DND-41 (cell line): ENCODE measurements at regions not wholly inside any gene's neighbourhood (a gene's known extent, or its start where the extent isn't known, plus 50 kb on each side); places are given as distances from the start of the nearest gene placed in this dataset.

Experiments
- EZH2 ChIP-seq: IDR thresholded peaks from 3 replicates; pipeline ENCODE4 v1.6.1; 2012; ENCODE audit warnings: borderline replicate concordance, low read depth, mild to moderate bottlenecking, moderate library complexity, low read length, inconsistent platforms; ENCODE audit not compliant: severe bottlenecking
- TF ChIP-seq, protein P1 (sequence below): IDR thresholded peaks from 2 replicates; pipeline ENCODE4 v1.5.1; 2012; ENCODE audit warnings: borderline replicate concordance, low read length, moderate library complexity, mild to moderate bottlenecking; ENCODE audit not compliant: poor library complexity, severe bottlenecking; ENCODE audit errors: extremely low read depth

GRCh38 chr17:68812876-68813584 lies 142.2 kb downstream of the ABCA8 start:
- TF ChIP-seq, protein P1, sequence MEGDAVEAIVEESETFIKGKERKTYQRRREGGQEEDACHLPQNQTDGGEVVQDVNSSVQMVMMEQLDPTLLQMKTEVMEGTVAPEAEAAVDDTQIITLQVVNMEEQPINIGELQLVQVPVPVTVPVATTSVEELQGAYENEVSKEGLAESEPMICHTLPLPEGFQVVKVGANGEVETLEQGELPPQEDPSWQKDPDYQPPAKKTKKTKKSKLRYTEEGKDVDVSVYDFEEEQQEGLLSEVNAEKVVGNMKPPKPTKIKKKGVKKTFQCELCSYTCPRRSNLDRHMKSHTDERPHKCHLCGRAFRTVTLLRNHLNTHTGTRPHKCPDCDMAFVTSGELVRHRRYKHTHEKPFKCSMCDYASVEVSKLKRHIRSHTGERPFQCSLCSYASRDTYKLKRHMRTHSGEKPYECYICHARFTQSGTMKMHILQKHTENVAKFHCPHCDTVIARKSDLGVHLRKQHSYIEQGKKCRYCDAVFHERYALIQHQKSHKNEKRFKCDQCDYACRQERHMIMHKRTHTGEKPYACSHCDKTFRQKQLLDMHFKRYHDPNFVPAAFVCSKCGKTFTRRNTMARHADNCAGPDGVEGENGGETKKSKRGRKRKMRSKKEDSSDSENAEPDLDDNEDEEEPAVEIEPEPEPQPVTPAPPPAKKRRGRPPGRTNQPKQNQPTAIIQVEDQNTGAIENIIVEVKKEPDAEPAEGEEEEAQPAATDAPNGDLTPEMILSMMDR, result no peak
- TF ChIP-seq EZH2, result no peak
